HEK293T (cell line): ENCODE measurements at regions not wholly inside any gene's neighbourhood (a gene's known extent, or its start where the extent isn't known, plus 50 kb on each side); places are given as distances from the start of the nearest gene placed in this dataset.

Source experiments
- CTCF ChIA-PET: fragments of 350-600 bp; formaldehyde crosslinking; extraction: SDS; loops from one replicate; lab custom pipeline; 2021; ENCODE audit warnings: antibody characterized with exemption, inconsistent platforms; lab: Yijun Ruan, JAX
- POLR2A ChIA-PET: fragments of 350-600 bp; formaldehyde crosslinking; extraction: SDS; loops from one replicate; lab custom pipeline; 2020; ENCODE audit warnings: antibody characterized with exemption, inconsistent platforms; lab: Yijun Ruan, JAX
- DNase-seq: peaks from one replicate; pipeline ENCODE4 v3.0.0; 2012; ENCODE audit warnings: mixed read lengths; ENCODE audit errors: extremely low spot score
- ARNT ChIP-seq: fragments of 450-650 bp; IDR thresholded peaks from 2 replicates; pipeline ENCODE4 v1.6.1; 2017; ENCODE audit warnings: mild to moderate bottlenecking
- BHLHE40 ChIP-seq: fragments of 450-650 bp; IDR thresholded peaks from 2 replicates; pipeline ENCODE4 v1.6.1; 2016; ENCODE audit warnings: mild to moderate bottlenecking, moderate library complexity, borderline replicate concordance
- CTBP1 ChIP-seq: fragments of 450-650 bp; IDR thresholded peaks from 2 replicates; pipeline ENCODE4 v1.6.1; 2016; ENCODE audit warnings: borderline replicate concordance
- ELF4 ChIP-seq: fragments of 450-650 bp; IDR thresholded peaks from 2 replicates; pipeline ENCODE4 v1.6.1; 2017; ENCODE audit warnings: antibody characterized with exemption
- FOXA1 ChIP-seq: fragments of 450-650 bp; IDR thresholded peaks from 2 replicates; pipeline ENCODE4 v1.6.1; 2016; ENCODE audit warnings: mild to moderate bottlenecking
- FOXK2 ChIP-seq: fragments of 450-650 bp; IDR thresholded peaks from 2 replicates; pipeline ENCODE4 v1.6.1; 2016; ENCODE audit warnings: mild to moderate bottlenecking
- FOXM1 ChIP-seq: fragments of 450-650 bp; IDR thresholded peaks from 2 replicates; pipeline ENCODE4 v1.6.1; 2017; ENCODE audit warnings: mild to moderate bottlenecking, borderline replicate concordance
- HDGF ChIP-seq: fragments of 450-650 bp; IDR thresholded peaks from 2 replicates; pipeline ENCODE4 v1.6.1; 2017; ENCODE audit warnings: antibody characterized with exemption, borderline replicate concordance
- L3MBTL2 ChIP-seq: fragments of 450-650 bp; conservative IDR thresholded peaks from 2 replicates; pipeline ENCODE4 v1.6.1; 2016; ENCODE audit warnings: mild to moderate bottlenecking
- LEF1 ChIP-seq: fragments of 450-650 bp; IDR thresholded peaks from 2 replicates; pipeline ENCODE4 v1.6.1; 2017; ENCODE audit warnings: mild to moderate bottlenecking, borderline replicate concordance
- NFRKB ChIP-seq: fragments of 450-650 bp; IDR thresholded peaks from 2 replicates; pipeline ENCODE4 v1.6.1; 2016; ENCODE audit warnings: mild to moderate bottlenecking, moderate library complexity
- SP1 ChIP-seq: fragments of 450-650 bp; IDR thresholded peaks from 2 replicates; pipeline ENCODE4 v1.6.1; 2017
- SUZ12 ChIP-seq: fragments of 450-650 bp; IDR thresholded peaks from 2 replicates; pipeline ENCODE4 v1.6.1; 2016; ENCODE audit warnings: mild to moderate bottlenecking
- TARDBP ChIP-seq: fragments of 450-650 bp; IDR thresholded peaks from 2 replicates; pipeline ENCODE4 v1.6.1; 2016
- ZNF384 ChIP-seq: fragments of 450-650 bp; IDR thresholded peaks from 2 replicates; pipeline ENCODE4 v1.6.1; 2016
- TF ChIP-seq, protein P1 (sequence below): fragments of 450-650 bp; IDR thresholded peaks from 2 replicates; pipeline ENCODE4 v1.6.1; 2016

DNA sequence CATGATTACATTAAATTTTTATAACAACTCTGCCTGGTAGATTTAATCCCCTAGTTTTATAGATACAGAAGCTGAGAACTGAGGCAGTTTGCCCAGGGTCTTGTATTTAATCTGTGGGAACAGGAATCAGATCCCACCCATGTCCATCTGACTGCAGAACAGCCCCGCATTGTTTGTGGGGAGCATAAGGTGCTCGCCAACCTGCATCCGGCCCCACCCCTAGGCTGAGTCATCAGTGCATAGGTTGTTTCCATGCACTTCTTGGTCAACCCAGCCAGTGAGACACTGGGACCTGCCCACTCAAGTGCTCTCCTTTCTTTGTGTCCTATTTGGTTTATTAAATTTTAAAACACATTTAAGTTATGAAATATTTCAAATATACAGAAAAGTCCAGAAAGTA is 266.2 kb downstream of the OPA1 start:
- CTCF ChIA-PET: no interaction called here
- DNase-seq: no peak
- TF ChIP-seq TARDBP: no peak
- TF ChIP-seq FOXM1: no peak
- TF ChIP-seq SP1: no peak
- no peak for TF ChIP-seq ELF4
- no peak for TF ChIP-seq HDGF
- no peak for TF ChIP-seq SUZ12
- no peak for TF ChIP-seq L3MBTL2
- POLR2A ChIA-PET: no interaction called here

DNA sequence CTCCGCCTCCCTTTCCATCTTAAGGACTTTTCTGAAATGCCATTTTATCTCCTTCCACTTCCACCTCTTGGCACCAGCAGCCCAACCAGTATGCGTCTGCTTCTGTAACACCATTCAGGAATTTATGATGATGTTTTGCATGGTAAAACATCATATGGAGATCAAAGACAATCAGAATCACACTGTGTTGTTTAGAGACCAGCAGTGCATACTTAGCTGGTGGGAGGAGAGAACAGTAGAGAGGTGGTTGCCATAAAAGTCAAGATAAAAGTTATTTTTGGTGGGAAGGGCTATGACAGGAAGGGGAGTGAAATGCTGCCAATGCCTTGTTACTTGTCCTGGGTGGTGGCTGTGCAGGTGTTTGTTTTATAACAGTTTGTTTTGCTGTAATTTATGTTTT is 268.0 kb downstream of the OPA1 start:
- TF ChIP-seq FOXK2: no peak
- TF ChIP-seq FOXA1: no peak
- TF ChIP-seq ZNF384: no peak
- TF ChIP-seq BHLHE40: no peak
- TF ChIP-seq CTBP1: no peak
- no peak for TF ChIP-seq TARDBP
- no peak for TF ChIP-seq SP1
- no peak for TF ChIP-seq ARNT
- TF ChIP-seq, protein P1, sequence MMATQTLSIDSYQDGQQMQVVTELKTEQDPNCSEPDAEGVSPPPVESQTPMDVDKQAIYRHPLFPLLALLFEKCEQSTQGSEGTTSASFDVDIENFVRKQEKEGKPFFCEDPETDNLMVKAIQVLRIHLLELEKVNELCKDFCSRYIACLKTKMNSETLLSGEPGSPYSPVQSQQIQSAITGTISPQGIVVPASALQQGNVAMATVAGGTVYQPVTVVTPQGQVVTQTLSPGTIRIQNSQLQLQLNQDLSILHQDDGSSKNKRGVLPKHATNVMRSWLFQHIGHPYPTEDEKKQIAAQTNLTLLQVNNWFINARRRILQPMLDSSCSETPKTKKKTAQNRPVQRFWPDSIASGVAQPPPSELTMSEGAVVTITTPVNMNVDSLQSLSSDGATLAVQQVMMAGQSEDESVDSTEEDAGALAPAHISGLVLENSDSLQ: no peak
- no peak for TF ChIP-seq LEF1
- no peak for TF ChIP-seq ELF4
- no peak for TF ChIP-seq L3MBTL2
- no peak for TF ChIP-seq SUZ12
- no peak for TF ChIP-seq HDGF
- no peak for TF ChIP-seq NFRKB
- no peak for TF ChIP-seq FOXM1
- ChIA-PET POLR2A (no interaction called here), CTCF (no interaction called here)
- no peak for DNase-seq

DNA sequence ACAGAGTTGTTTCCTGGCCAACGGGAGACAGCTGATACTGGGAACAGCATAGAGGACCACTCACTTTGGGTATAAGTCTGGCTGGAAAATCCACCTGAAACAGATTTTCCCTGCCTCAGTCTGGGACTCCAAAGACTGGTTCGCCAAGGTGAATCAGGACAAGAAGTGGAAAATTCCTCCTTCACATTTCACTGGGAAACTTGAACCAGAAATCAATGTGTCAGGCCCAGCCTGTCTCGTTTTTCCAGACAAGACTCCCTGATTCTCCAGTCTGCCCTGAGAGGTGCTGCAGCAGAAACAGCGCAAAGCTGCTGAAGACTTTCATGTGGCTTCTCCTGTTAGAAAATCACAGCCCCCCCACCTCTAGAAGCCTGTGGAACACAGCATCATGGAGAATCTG is 269.8 kb downstream of the OPA1 start:
- no peak for TF ChIP-seq FOXA1
- TF ChIP-seq ARNT: no peak
- TF ChIP-seq HDGF: no peak
- TF ChIP-seq LEF1: no peak
- no peak for TF ChIP-seq NFRKB
- no peak for TF ChIP-seq FOXM1
- no peak for TF ChIP-seq TARDBP
- no peak for TF ChIP-seq SUZ12
- TF ChIP-seq SP1: no peak
- no peak for TF ChIP-seq CTBP1
- no peak for TF ChIP-seq FOXK2
- no peak for TF ChIP-seq L3MBTL2
- no peak for TF ChIP-seq ELF4
- TF ChIP-seq, protein P1: no peak
- TF ChIP-seq BHLHE40: no peak
- no peak for TF ChIP-seq ZNF384
- ChIA-PET POLR2A (no interaction called here), CTCF (no interaction called here)
- DNase-seq: no peak

DNA sequence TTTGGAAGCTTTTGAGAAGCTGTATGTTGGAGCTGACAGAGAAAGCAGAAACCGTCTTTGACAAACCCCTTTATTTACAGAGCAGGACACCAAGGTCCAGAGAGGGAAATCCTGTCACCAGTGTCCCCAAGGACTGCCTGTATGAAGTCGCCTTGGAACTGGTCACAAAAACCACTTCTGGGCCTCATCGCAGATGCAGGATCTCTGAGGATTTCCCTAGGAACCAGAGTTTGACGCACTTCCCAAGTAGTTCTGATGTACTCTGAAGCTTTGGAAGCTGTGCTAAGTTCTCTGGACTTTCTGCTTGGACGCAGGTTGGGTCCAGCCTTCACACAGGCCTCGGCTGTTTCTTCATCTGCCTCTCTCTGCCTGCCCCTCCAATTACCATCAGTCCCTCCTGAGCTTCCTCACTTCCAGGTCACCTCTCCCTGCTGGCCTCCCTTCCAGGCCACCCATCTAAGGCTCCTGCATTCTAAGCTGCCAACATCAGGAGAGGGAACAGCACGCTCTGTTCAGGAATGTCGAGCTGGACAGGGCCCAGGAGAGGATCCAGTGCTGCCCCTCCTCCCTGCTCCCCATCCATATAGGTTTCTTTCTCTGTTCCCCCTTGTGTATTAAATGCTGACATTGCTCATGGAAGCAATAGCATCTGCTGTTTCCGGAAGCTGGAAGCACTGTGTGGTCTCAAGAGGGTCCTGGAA is 270.8 kb downstream of the OPA1 start:
- no peak for DNase-seq
- ChIA-PET POLR2A (no interaction called here), CTCF (no interaction called here)
- TF ChIP-seq BHLHE40 (no peak), ARNT (no peak), FOXA1 (no peak), L3MBTL2 (no peak), FOXM1 (no peak), NFRKB (no peak), LEF1 (no peak), SP1 (no peak), TARDBP (no peak), FOXK2 (no peak), HDGF (no peak)
- TF ChIP-seq, protein P1: no peak

DNA sequence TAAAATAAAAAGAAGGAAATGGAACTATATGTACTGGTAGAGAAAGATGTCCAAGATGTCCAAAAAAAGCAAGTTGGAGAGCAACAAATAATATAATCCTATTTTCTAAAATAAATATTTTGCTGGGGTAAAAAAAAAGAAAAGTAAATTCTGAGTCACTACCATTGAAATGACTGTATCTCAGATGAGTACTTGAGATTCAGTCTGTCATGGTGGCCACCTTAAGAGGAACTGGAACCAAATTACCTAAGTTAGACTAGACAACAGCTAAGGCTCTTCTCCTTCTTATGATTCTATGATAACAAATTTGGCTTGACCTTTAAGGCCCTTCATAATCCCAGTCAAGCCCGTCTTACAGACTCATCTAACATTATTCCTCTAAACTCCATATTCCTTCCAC is 270.6 kb upstream of the HES1 start:
- DNase-seq: no peak
- ChIA-PET CTCF (no interaction called here), POLR2A (no interaction called here)
- no peak for TF ChIP-seq ELF4
- no peak for TF ChIP-seq SUZ12
- no peak for TF ChIP-seq HDGF
- TF ChIP-seq NFRKB: no peak

DNA sequence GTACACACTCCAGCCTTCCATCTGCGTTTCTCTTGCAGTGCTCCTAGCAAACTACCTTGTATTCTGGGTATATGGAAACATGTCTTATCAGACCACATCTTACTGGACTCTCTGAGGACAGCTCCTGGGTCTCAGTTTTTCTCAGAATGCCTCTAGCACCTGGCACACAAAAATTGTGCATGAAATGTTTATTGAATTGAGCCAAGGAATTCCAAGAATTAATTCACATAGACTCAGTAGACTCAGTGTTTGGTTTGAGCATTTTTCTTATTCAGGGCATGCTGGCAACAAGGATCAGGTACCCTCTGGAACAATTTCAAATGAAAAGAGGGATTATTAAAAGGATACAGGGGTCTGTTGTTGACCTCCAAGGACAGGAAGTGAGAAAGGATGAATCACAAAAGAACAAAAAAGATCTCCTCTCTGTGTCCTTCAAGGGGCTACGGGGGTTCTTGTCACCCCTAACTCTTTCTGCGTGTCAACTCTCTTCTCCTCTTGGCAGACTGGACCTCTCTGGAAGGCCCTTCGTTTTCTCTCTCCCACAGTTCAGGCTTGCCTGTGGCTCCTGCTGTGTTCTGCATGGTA is 270.0 kb upstream of the HES1 start:
- ChIA-PET POLR2A (no interaction called here), CTCF (no interaction called here)
- DNase-seq: no peak
- TF ChIP-seq, protein P1: no peak
- TF ChIP-seq SUZ12 (no peak), BHLHE40 (no peak), FOXM1 (no peak), ARNT (no peak), TARDBP (no peak), FOXK2 (no peak)
